ENCODE measurements at regions not wholly inside any gene's neighbourhood (a gene's known extent, or its start where the extent isn't known, plus 50 kb on each side); places are given as distances from the start of the nearest gene placed in this dataset.

- no peak overlapping the region for H3T11ph ChIP-seq (ENCODE audit: low read length)
- no peak overlapping the region for H3K27ac Mint-ChIP-seq
Measured at GRCh38 chr10:108789919-108790318, 1133.4 kb downstream of the XPNPEP1 start.

More at GRCh38 chr10:108789919-108790318, 1133.4 kb downstream of the XPNPEP1 start:
- H3K4me1 Mint-ChIP-seq, result no peaks in the 10 kb centered on the region
- no peak overlapping the region for H4K5ac ChIP-seq (ENCODE audit: insufficient read length, low read depth, low read length)
- no peak overlapping the region for H3K4me3 Mint-ChIP-seq
- no peak overlapping the region for H2BK120ac ChIP-seq (ENCODE audit: low read depth, low read length, poor library complexity, severe bottlenecking)
- peaks cover 14 to 20% of the 10 kb centered on the region in 2 experiments for H3K9me3 Mint-ChIP-seq
- no CpG with 5 or more reads among the region's 1 CpG for WGBS (ENCODE audit: extremely low coverage, insufficient read length, low lambda C conversion rate)
- TF ChIP-seq CTCF (conservative IDR thresholded peaks at IDR 0.05), result no peak
- no peak overlapping the region for H2BK12ac ChIP-seq (ENCODE audit: insufficient read length, low read depth, low read length)
- H2BK20ac ChIP-seq (ENCODE audit: low read depth, low read length, poor library complexity, severe bottlenecking), result no peak overlapping the region
- H3K14ac ChIP-seq (ENCODE audit: insufficient read depth, low read length), result no peak overlapping the region
- H2BK15ac ChIP-seq (ENCODE audit: low read depth, low read length), result no peak overlapping the region
- no peak overlapping the region for H4K8ac ChIP-seq (replicated peaks; ENCODE audit: insufficient read length, low read depth, low read length)
- H4K91ac ChIP-seq (ENCODE audit: insufficient read length, low read depth, low read length), result no peak overlapping the region
- no peak for DNase-seq
- H3K36me3 Mint-ChIP-seq (ENCODE audit: insufficient read depth in 1 of 3, low read depth in 3 of 3), result peaks cover 3 to 18% (median 10%) of the 10 kb centered on the region in 3 experiments
- no peak overlapping the region for H3K9ac ChIP-seq (ENCODE audit: extremely low read depth, insufficient read length, low read length)
- H3K23ac ChIP-seq (ENCODE audit: insufficient read length, low read depth, low read length), result no peak overlapping the region
- no peaks in the 10 kb centered on the region for H3K9me3 ChIP-seq (ENCODE audit: control insufficient read depth, low read depth, low read length)
- no peaks in the 10 kb centered on the region for H4K20me1 ChIP-seq (ENCODE audit: control insufficient read depth, insufficient read depth, insufficient read length)
- H3K27me3 ChIP-seq (ENCODE audit: insufficient read depth, low read length), result no peaks in the 10 kb centered on the region
- H3K56ac ChIP-seq (ENCODE audit: insufficient read length, low read depth, low read length), result no peak overlapping the region
- H3K23me2 ChIP-seq (ENCODE audit: insufficient read length, low read depth, low read length, poor library complexity, severe bottlenecking), result no peaks in the 10 kb centered on the region
- H2AK5ac ChIP-seq (ENCODE audit: insufficient read length, low read length), result no peak overlapping the region
- H3K27ac ChIP-seq (ENCODE audit: insufficient read length, low read depth, low read length), result no peak overlapping the region
- no peaks in the 10 kb centered on the region for H3K79me1 ChIP-seq (ENCODE audit: insufficient read depth, low read depth, low read length, poor library complexity, severe bottlenecking)
- H3K4me2 ChIP-seq (ENCODE audit: insufficient read depth, insufficient read length, low read length), result no peak overlapping the region
- H3K18ac ChIP-seq (ENCODE audit: insufficient read length, low read depth, low read length), result no peak overlapping the region
- H3K79me2 ChIP-seq (ENCODE audit: insufficient read depth, low read length), result no peaks in the 10 kb centered on the region
- H2BK5ac ChIP-seq (ENCODE audit: insufficient read length, low read length), result no peak overlapping the region
- H2AFZ ChIP-seq (ENCODE audit: low read length), result no peak overlapping the region
- H3K27me3 Mint-ChIP-seq (ENCODE audit: low read depth), result no peaks in the 10 kb centered on the region; the same call in 1 of the 2 replicates
- no peaks in the 10 kb centered on the region for H3K4me1 ChIP-seq (ENCODE audit: insufficient read depth, low read length)
- H3K4ac ChIP-seq (ENCODE audit: low read depth, low read length), result no peak overlapping the region

All from H9 (cell line).